ENCODE measurements at regions not wholly inside any gene's neighbourhood (a gene's known extent, or its start where the extent isn't known, plus 50 kb on each side); places are given as distances from the start of the nearest gene placed in this dataset.

- H3K4me3 ChIP-seq (ENCODE audit: low read depth, low read length), result no peak overlapping the region
- no peak for DNase-seq (ENCODE audit: low read depth)
- no peak for TF ChIP-seq MAX (IDR thresholded peaks at IDR 0.05; ENCODE audit: low read depth, low read length)
- no peak for TF ChIP-seq CTCF (IDR thresholded peaks at IDR 0.05; ENCODE audit: low read depth, low read length)
- TF ChIP-seq MYC (IDR thresholded peaks at IDR 0.05; ENCODE audit: low read depth, low read length), result no peak
- TF ChIP-seq POLR2A (IDR thresholded peaks at IDR 0.05; ENCODE audit: extremely low read depth, insufficient read length), result no peak
Observed at GRCh38 chr6:110037726-110038295, 59.7 kb downstream of the GPR6 start.

DNA sequence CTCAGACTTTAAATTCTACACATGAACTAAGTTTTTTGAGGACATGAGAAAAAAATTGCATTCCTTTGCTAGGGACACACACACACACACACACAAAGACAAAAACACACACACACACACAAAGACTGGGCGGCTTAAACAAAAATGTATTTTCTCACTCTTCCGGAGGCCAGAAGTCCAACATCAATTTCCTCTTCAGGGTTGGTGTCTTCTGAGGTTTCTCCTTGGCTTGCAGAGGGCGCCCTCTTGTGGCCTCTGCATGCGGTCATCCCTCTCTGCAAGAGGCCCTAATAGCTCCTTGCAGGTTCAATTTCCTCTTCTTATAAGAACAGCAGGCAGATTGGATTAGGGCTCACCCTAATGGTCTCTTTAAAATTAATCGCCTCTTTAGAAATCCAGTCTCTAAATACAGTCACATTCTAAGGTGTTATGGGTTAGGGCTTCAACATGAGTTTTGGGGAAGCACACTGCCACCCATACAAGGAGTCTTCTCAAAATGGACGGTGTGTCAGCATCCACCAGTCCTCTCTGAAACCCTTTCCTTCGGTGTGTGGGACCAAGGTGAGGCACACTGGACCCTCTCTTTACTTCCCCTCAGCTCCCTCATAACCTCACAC, 61.4 kb downstream of the GPR6 start:
- DNase-seq (ENCODE audit: low read depth), result peak; percentile 94
- TF ChIP-seq MYC (IDR thresholded peaks at IDR 0.05; ENCODE audit: low read depth, low read length), result peak; percentile 57
- TF ChIP-seq MAX (IDR thresholded peaks at IDR 0.05; ENCODE audit: low read depth, low read length), result peak; percentile 43; the same call in 1 of the 2 replicates
- peak; percentile 92 for TF ChIP-seq CTCF (IDR thresholded peaks at IDR 0.05; ENCODE audit: low read depth, low read length)
- TF ChIP-seq POLR2A (IDR thresholded peaks at IDR 0.05; ENCODE audit: extremely low read depth, insufficient read length), result no peak
- H3K4me3 ChIP-seq (ENCODE audit: low read depth, low read length), result peak overlapping the region; percentile 48

- no peak for TF ChIP-seq MAX (IDR thresholded peaks at IDR 0.05; ENCODE audit: low read depth, low read length)
- no peak for TF ChIP-seq MYC (IDR thresholded peaks at IDR 0.05; ENCODE audit: low read depth, low read length)
- TF ChIP-seq CTCF (IDR thresholded peaks at IDR 0.05; ENCODE audit: low read depth, low read length), result peak; percentile 63
- TF ChIP-seq POLR2A (IDR thresholded peaks at IDR 0.05; ENCODE audit: extremely low read depth, insufficient read length), result no peak
- H3K4me3 ChIP-seq (ENCODE audit: low read depth, low read length), result peak overlapping the region; percentile 48
- peak; percentile 68 for DNase-seq (ENCODE audit: low read depth)
Observed at GRCh38 chr6:110039981-110040383, 61.9 kb downstream of the GPR6 start.

- no peak for DNase-seq (ENCODE audit: low read depth)
- no peak overlapping the region for H3K4me3 ChIP-seq (ENCODE audit: low read depth, low read length)
- TF ChIP-seq MAX (IDR thresholded peaks at IDR 0.05; ENCODE audit: low read depth, low read length), result no peak
- TF ChIP-seq POLR2A (IDR thresholded peaks at IDR 0.05; ENCODE audit: extremely low read depth, insufficient read length), result no peak
Observed at GRCh38 chr6:110040716-110041115, 62.6 kb downstream of the GPR6 start.

- no peak overlapping the region for H3K4me3 ChIP-seq (ENCODE audit: low read depth, low read length)
- no peak for DNase-seq (ENCODE audit: low read depth)
- no peak for TF ChIP-seq MYC (IDR thresholded peaks at IDR 0.05; ENCODE audit: low read depth, low read length)
- no peak for TF ChIP-seq CTCF (IDR thresholded peaks at IDR 0.05; ENCODE audit: low read depth, low read length)
- TF ChIP-seq POLR2A (IDR thresholded peaks at IDR 0.05; ENCODE audit: extremely low read depth, insufficient read length), result no peak
Observed at GRCh38 chr6:110041126-110041525, 63.0 kb downstream of the GPR6 start.

DNA sequence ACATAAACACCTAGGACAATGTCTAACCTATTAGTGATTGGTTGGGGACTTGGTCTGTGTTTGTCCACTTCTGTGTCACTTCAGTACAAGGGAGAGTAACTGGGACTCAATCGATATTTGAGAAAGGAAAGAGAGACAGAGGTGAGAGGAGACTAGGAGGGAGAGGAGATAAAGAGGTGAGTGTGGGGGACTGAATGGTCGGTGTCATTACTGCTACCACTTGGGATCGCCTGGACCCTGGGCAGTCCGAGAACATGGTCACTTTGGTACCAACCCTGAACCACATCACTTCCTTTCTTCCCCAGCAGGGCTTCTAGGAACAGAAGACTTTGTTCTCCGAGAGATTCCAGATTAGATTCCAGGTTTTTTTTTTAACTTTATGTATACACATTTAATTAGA, 63.7 kb downstream of the GPR6 start:
- H3K4me3 ChIP-seq (ENCODE audit: low read depth, low read length), result no peak overlapping the region
- TF ChIP-seq MYC (IDR thresholded peaks at IDR 0.05; ENCODE audit: low read depth, low read length) (no peak), CTCF (IDR thresholded peaks at IDR 0.05; ENCODE audit: low read depth, low read length) (no peak), MAX (IDR thresholded peaks at IDR 0.05; ENCODE audit: low read depth, low read length) (no peak), POLR2A (IDR thresholded peaks at IDR 0.05; ENCODE audit: extremely low read depth, insufficient read length) (no peak)
- DNase-seq (ENCODE audit: low read depth), result no peak
